ENCODE measurements at regions not wholly inside any gene's neighbourhood (a gene's known extent, or its start where the extent isn't known, plus 50 kb on each side); places are given as distances from the start of the nearest gene placed in this dataset.

DNA sequence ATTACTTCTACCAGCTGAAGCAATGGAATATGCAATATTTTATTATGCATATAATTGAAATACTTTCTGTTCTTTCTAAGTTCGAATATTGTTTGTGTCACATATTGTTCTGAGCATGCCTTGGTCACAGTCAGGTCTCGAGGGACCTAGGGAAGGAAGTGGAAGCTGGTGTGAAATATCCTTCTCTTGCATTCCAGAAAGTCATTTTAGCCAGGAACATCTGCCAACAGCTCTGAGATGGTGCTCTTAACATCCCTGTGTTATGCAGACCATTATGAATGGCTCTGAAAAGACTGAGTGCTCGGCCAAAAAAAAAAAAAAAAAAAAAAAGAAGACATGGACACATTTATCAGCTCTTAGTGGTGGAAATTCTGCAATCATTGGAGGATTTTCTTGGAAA is 132.7 kb upstream of the JAG1 start:
- Histone ChIP-seq H3K9me3 (ENCODE audit: insufficient read depth, low read length) (no peaks in the 10 kb centered on the region; the same call in 1 of the 2 replicates), H3K4me1 (ENCODE audit: low read length) (peaks cover 12% of the 10 kb centered on the region), H3K9ac (ENCODE audit: low read length) (no peak overlapping the region), H4K20me1 (ENCODE audit: insufficient read depth, low read length) (no peaks in the 10 kb centered on the region), H3K36me3 (replicated peaks; ENCODE audit: low read depth, low read length) (no peaks in the 10 kb centered on the region), H3K4me2 (ENCODE audit: low read length) (no peak overlapping the region), H3K27ac (ENCODE audit: low read length) (no peak overlapping the region), H2AFZ (ENCODE audit: low read depth, low read length) (no peak overlapping the region), H3K27me3 (ENCODE audit: low read depth, low read length) (peaks cover 69% of the 10 kb centered on the region), H3K79me2 (ENCODE audit: low read length) (no peaks in the 10 kb centered on the region), H3K4me3 (ENCODE audit: low read length) (no peak overlapping the region)
- no peak for TF ChIP-seq EZH2phosphoT487 (IDR thresholded peaks at IDR 0.05; ENCODE audit: low read depth)
- TF ChIP-seq, protein P1, sequence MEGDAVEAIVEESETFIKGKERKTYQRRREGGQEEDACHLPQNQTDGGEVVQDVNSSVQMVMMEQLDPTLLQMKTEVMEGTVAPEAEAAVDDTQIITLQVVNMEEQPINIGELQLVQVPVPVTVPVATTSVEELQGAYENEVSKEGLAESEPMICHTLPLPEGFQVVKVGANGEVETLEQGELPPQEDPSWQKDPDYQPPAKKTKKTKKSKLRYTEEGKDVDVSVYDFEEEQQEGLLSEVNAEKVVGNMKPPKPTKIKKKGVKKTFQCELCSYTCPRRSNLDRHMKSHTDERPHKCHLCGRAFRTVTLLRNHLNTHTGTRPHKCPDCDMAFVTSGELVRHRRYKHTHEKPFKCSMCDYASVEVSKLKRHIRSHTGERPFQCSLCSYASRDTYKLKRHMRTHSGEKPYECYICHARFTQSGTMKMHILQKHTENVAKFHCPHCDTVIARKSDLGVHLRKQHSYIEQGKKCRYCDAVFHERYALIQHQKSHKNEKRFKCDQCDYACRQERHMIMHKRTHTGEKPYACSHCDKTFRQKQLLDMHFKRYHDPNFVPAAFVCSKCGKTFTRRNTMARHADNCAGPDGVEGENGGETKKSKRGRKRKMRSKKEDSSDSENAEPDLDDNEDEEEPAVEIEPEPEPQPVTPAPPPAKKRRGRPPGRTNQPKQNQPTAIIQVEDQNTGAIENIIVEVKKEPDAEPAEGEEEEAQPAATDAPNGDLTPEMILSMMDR (IDR thresholded peaks at IDR 0.05; ENCODE audit: low read depth, low read length), result no peak

DNA sequence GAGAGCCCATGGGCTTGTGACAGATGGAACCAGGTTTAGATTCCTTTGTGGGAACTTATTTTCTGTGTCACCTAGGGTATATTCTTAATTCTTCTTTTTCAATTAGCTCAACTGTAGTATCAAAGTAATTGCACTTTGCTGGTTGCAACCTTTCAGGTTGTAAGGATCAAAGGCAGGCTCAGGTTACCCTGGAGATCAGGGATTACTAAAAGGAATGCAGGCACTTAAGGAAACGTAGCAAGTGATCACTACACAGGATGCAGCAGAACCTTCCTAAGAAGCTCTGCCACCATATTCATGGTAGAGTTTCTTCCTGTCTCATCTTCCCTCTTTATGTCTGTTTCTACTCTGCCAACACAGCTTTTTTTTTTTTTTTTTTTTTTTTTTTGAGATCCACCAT is 133.2 kb upstream of the JAG1 start:
- Histone ChIP-seq H3K4me3 (ENCODE audit: low read length) (no peak overlapping the region), H3K27ac (ENCODE audit: low read length) (no peak overlapping the region), H3K36me3 (replicated peaks; ENCODE audit: low read depth, low read length) (no peaks in the 10 kb centered on the region), H3K4me2 (ENCODE audit: low read length) (no peak overlapping the region), H4K20me1 (ENCODE audit: insufficient read depth, low read length) (no peaks in the 10 kb centered on the region), H3K9ac (ENCODE audit: low read length) (no peak overlapping the region), H3K9me3 (ENCODE audit: insufficient read depth, low read length) (no peaks in the 10 kb centered on the region; the same call in 1 of the 2 replicates), H3K4me1 (ENCODE audit: low read length) (peaks cover 12% of the 10 kb centered on the region), H3K79me2 (ENCODE audit: low read length) (no peaks in the 10 kb centered on the region), H2AFZ (ENCODE audit: low read depth, low read length) (no peak overlapping the region), H3K27me3 (ENCODE audit: low read depth, low read length) (peaks cover 68% of the 10 kb centered on the region)
- TF ChIP-seq EZH2phosphoT487 (IDR thresholded peaks at IDR 0.05; ENCODE audit: low read depth), result no peak
- TF ChIP-seq, protein P1 (IDR thresholded peaks at IDR 0.05; ENCODE audit: low read depth, low read length), result no peak

DNA sequence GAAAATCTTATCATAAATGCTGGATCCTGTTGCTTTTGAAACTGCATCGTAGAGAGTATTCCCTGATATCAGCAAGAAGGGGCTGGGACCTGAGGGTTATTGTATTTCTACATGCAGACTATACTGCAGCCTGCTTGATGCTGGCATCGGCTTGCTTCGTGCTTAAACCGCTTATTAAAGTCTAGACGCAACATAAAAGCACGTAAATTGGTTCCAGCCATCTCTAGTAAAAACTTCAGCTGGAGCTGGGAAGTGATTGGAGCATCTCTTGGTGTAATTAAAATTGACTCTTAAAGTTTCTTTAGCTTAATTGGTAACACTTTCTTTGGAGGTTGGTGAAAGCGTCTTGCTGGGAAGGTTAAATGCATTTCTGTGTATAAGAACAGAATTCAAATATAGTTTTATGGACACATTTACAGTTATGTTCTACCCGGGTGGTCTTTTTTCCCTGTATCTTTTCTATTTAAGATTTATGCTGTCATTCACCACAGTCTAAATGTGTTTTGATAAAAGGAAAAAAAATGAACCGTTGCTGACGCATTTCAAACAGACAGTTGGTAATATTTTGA is 139.0 kb upstream of the JAG1 start:
- Histone ChIP-seq H3K4me3 (ENCODE audit: low read length) (no peak overlapping the region), H4K20me1 (ENCODE audit: insufficient read depth, low read length) (no peaks in the 10 kb centered on the region), H3K4me2 (ENCODE audit: low read length) (no peak overlapping the region), H3K27ac (ENCODE audit: low read length) (no peak overlapping the region), H3K36me3 (replicated peaks; ENCODE audit: low read depth, low read length) (no peaks in the 10 kb centered on the region), H3K27me3 (ENCODE audit: low read depth, low read length) (peaks cover 43% of the 10 kb centered on the region), H3K9ac (ENCODE audit: low read length) (no peak overlapping the region), H3K4me1 (ENCODE audit: low read length) (no peaks in the 10 kb centered on the region), H2AFZ (ENCODE audit: low read depth, low read length) (no peak overlapping the region), H3K79me2 (ENCODE audit: low read length) (no peaks in the 10 kb centered on the region), H3K9me3 (ENCODE audit: insufficient read depth, low read length) (no peaks in the 10 kb centered on the region; the same call in 1 of the 2 replicates)
- TF ChIP-seq, protein P1 (IDR thresholded peaks at IDR 0.05; ENCODE audit: low read depth, low read length), result no peak
- no peak for TF ChIP-seq EZH2phosphoT487 (IDR thresholded peaks at IDR 0.05; ENCODE audit: low read depth)

DNA sequence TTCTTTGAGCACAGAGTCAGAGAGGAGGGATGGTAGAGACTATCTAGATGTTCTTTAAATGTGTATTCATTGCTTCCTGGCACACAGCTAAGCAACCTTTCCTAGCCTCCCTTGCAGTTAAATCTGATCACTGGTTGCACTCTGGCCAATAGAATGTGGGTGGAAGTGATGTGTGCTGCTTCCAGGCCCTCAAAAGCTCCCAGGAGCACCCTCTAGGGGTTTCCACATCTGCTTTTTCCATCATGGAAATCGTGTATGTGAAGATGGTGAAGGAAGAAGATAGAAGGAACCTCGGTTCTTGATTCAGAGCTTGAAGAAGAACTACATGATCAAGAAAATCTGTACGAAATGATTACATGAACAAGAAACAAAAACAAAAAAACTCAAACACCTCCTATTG is 149.8 kb upstream of the JAG1 start:
- Histone ChIP-seq H3K9ac (ENCODE audit: low read length) (no peak overlapping the region), H3K4me3 (ENCODE audit: low read length) (no peak overlapping the region), H4K20me1 (ENCODE audit: insufficient read depth, low read length) (no peaks in the 10 kb centered on the region)

More for the DNA sequence above, 149.8 kb upstream of the JAG1 start:
- H3K4me2 ChIP-seq (ENCODE audit: low read length), result no peak overlapping the region
- no peaks in the 10 kb centered on the region for H3K4me1 ChIP-seq (ENCODE audit: low read length)
- no peaks in the 10 kb centered on the region for H3K79me2 ChIP-seq (ENCODE audit: low read length)
- H3K9me3 ChIP-seq (ENCODE audit: insufficient read depth, low read length), result no peaks in the 10 kb centered on the region
- H3K36me3 ChIP-seq (replicated peaks; ENCODE audit: low read depth, low read length), result no peaks in the 10 kb centered on the region
- H3K27me3 ChIP-seq (ENCODE audit: low read depth, low read length), result no peaks in the 10 kb centered on the region
- H2AFZ ChIP-seq (ENCODE audit: low read depth, low read length), result no peak overlapping the region
- no peak overlapping the region for H3K27ac ChIP-seq (ENCODE audit: low read length)
- no peak for TF ChIP-seq EZH2phosphoT487 (IDR thresholded peaks at IDR 0.05; ENCODE audit: low read depth)
- TF ChIP-seq, protein P1 (IDR thresholded peaks at IDR 0.05; ENCODE audit: low read depth, low read length), result no peak

Measured in OCI-LY3 (cell line).